Neural crest cell (in vitro differentiated cells): ENCODE measurements at regions not wholly inside any gene's neighbourhood (a gene's known extent, or its start where the extent isn't known, plus 50 kb on each side); places are given as distances from the start of the nearest gene placed in this dataset.

Source experiments
- DNase-seq: peaks from one replicate; pipeline ENCODE4 v3.0.0; 2021; ENCODE audit warnings: low read depth, mixed read lengths, low spot score
- H3K27ac Mint-ChIP-seq: one replicate; pipeline ENCODE4 v1.8.0; 2021; ENCODE audit warnings: mild to moderate bottlenecking, mixed read lengths; ENCODE audit not compliant: unreplicated experiment
- H3K27me3 Mint-ChIP-seq: 2 replicates; pipeline ENCODE4 v1.8.0; 2021; ENCODE audit warnings: low read depth, mild to moderate bottlenecking, mixed read lengths
- H3K36me3 Mint-ChIP-seq: 2 replicates; pipeline ENCODE4 v1.8.0; 2021; ENCODE audit warnings: low read depth, mild to moderate bottlenecking, mixed read lengths
- H3K4me1 Mint-ChIP-seq: 2 replicates; pipeline ENCODE4 v1.8.0; 2021; ENCODE audit warnings: mixed read lengths
- H3K4me3 Mint-ChIP-seq: one replicate; pipeline ENCODE4 v1.8.0; 2021; ENCODE audit warnings: mild to moderate bottlenecking, mixed read lengths
- H3K9me3 Mint-ChIP-seq: 2 replicates; pipeline ENCODE4 v1.8.0; 2021; ENCODE audit warnings: mixed read lengths
- TF ChIP-seq, protein P1 (sequence below): fragments of 200-600 bp; sonication (generic); conservative IDR thresholded peaks from 2 replicates; pipeline ENCODE4 v1.5.0; 2021; ENCODE audit warnings: antibody characterized with exemption, mild to moderate bottlenecking

- no peaks in the 10 kb centered on the region for H3K4me1 Mint-ChIP-seq
- no peak overlapping the region for H3K27ac Mint-ChIP-seq
- H3K4me3 Mint-ChIP-seq, result no peak overlapping the region
- TF ChIP-seq, protein P1, sequence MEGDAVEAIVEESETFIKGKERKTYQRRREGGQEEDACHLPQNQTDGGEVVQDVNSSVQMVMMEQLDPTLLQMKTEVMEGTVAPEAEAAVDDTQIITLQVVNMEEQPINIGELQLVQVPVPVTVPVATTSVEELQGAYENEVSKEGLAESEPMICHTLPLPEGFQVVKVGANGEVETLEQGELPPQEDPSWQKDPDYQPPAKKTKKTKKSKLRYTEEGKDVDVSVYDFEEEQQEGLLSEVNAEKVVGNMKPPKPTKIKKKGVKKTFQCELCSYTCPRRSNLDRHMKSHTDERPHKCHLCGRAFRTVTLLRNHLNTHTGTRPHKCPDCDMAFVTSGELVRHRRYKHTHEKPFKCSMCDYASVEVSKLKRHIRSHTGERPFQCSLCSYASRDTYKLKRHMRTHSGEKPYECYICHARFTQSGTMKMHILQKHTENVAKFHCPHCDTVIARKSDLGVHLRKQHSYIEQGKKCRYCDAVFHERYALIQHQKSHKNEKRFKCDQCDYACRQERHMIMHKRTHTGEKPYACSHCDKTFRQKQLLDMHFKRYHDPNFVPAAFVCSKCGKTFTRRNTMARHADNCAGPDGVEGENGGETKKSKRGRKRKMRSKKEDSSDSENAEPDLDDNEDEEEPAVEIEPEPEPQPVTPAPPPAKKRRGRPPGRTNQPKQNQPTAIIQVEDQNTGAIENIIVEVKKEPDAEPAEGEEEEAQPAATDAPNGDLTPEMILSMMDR, result no peak
- H3K36me3 Mint-ChIP-seq, result no peaks in the 10 kb centered on the region
- DNase-seq, result no peak
- H3K9me3 Mint-ChIP-seq, result no peaks in the 10 kb centered on the region
- H3K27me3 Mint-ChIP-seq, result no peaks in the 10 kb centered on the region
Observed at GRCh38 chr2:52258038-52258437, 1226.1 kb upstream of the NRXN1 start.

DNA sequence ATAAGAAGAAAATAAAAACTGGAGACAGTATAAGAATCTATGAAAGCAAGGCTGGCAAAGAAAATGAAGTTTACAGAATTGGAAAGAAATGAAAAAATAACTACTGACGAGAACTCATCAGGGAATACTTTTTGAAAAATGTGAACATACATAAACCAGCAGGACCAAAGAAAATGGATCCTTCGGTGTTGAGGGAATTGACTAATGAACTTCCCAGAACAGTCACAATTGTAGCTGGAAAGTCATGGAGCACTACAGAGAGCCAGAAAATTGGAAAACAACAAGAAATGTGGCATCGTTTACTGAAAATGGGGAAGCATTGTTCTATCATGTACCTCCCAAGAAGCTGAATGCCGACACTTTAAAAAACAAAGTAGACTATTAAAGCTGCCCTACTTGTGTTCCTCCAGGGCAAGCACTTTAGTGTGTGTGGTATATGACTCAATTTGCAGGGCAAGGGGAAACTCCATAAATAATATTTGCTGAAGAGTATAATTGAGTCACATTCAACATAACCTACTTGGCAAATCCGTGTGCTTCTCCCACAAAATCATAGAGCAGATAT lies 1221.6 kb upstream of the NRXN1 start:
- H3K27ac Mint-ChIP-seq, result no peak overlapping the region
- no peaks in the 10 kb centered on the region for H3K27me3 Mint-ChIP-seq
- no peaks in the 10 kb centered on the region for H3K9me3 Mint-ChIP-seq
- H3K4me1 Mint-ChIP-seq, result no peaks in the 10 kb centered on the region
- DNase-seq, result no peak
- no peak overlapping the region for H3K4me3 Mint-ChIP-seq
- H3K36me3 Mint-ChIP-seq, result no peaks in the 10 kb centered on the region
- TF ChIP-seq, protein P1, result no peak

DNA sequence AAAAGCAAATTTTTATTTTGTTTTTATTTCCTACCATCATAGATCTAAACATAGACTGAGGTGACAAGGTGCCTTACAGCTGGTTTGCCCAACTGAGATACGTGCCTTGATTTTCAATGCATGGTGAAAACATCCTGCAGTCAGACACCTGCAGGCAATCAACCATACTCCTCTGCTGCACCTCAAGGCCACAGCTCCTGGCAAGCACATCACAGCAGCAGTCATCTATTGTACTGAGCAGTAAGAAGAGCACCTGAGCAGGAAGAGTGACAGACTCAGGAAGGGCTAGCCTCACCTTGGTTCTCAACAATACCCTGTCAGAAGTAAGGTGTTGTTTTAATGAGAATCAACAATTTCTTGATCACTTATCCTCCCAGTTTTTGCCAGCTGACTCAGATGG lies 1206.8 kb upstream of the NRXN1 start:
- Mint-ChIP-seq H3K4me3 (no peak overlapping the region), H3K9me3 (peaks cover 8% of the 10 kb centered on the region), H3K27me3 (no peaks in the 10 kb centered on the region), H3K4me1 (no peaks in the 10 kb centered on the region), H3K27ac (no peak overlapping the region), H3K36me3 (no peaks in the 10 kb centered on the region)
- DNase-seq, result no peak
- TF ChIP-seq, protein P1, result no peak

DNA sequence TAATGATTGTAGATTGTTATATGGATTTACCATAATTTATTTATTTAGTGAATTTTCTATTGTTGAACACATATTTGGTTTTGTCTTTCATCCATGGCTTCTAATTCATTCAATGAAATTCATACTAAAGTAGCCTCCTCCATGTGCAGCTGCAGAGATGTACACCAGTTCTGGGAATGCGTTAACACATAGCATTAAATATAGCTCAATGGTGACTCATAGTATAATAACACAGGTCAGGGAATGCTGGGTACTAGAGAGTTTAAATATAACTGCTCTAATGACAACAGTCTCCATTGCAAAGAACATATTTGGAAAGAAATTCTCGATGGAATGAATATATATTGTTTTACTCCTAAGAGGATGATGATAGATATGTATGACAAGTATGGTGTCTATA lies 1190.2 kb upstream of the NRXN1 start:
- DNase-seq, result no peak
- H3K27ac Mint-ChIP-seq, result no peak overlapping the region
- no peaks in the 10 kb centered on the region for H3K36me3 Mint-ChIP-seq
- TF ChIP-seq, protein P1, result no peak
- H3K4me3 Mint-ChIP-seq, result no peak overlapping the region
- H3K27me3 Mint-ChIP-seq, result no peaks in the 10 kb centered on the region
- no peaks in the 10 kb centered on the region for H3K4me1 Mint-ChIP-seq
- no peaks in the 10 kb centered on the region for H3K9me3 Mint-ChIP-seq

GRCh38 chr2:52220393-52220792 lies 1188.5 kb upstream of the NRXN1 start:
- TF ChIP-seq, protein P1, result no peak
- H3K9me3 Mint-ChIP-seq, result no peaks in the 10 kb centered on the region
- H3K4me1 Mint-ChIP-seq, result no peaks in the 10 kb centered on the region
- no peak for DNase-seq
- H3K27me3 Mint-ChIP-seq, result no peaks in the 10 kb centered on the region
- H3K4me3 Mint-ChIP-seq, result no peak overlapping the region
- no peak overlapping the region for H3K27ac Mint-ChIP-seq
- H3K36me3 Mint-ChIP-seq, result no peaks in the 10 kb centered on the region

DNA sequence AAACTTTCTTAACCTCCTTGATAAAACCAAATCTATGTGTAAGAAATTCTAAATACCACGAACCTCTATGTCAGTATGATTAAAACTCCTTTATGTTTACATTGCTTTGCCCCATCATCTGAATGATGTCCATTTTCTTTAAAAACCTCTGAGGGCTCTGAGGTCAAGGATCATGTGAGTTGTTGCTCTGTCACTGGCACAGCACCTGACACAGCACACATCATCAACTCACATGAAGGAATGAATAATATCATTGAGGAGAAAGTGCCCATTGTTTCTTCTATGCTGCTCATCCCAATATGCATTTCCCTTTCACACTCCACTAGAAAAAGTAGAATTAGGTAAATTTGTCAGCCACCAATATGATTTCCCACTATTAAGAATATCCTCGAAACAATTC lies 1178.7 kb upstream of the NRXN1 start:
- H3K4me3 Mint-ChIP-seq, result no peak overlapping the region
- DNase-seq, result no peak
- no peaks in the 10 kb centered on the region for H3K9me3 Mint-ChIP-seq
- no peaks in the 10 kb centered on the region for H3K36me3 Mint-ChIP-seq
- H3K27ac Mint-ChIP-seq, result no peak overlapping the region
- TF ChIP-seq, protein P1, result no peak
- peaks cover 4% of the 10 kb centered on the region for H3K4me1 Mint-ChIP-seq
- H3K27me3 Mint-ChIP-seq, result no peaks in the 10 kb centered on the region
